ENCODE measurements at regions not wholly inside any gene's neighbourhood (a gene's known extent, or its start where the extent isn't known, plus 50 kb on each side); places are given as distances from the start of the nearest gene placed in this dataset.

GRCh38 chr15:23897091-23897490 is 210.0 kb upstream of the NDN start:
- no peaks in the 10 kb centered on the region for H3K36me3 ChIP-seq (replicated peaks in 1 of 2; ENCODE audit: insufficient read depth in 1 of 2, low read depth in 2 of 2)
- intact Hi-C loops (cut with DNase I), result no loop called here
- DNase-seq (no peak), ATAC-seq (no peak)
- H3K4me3 ChIP-seq, result no peak overlapping the region
- no peaks in the 10 kb centered on the region for H3K4me1 ChIP-seq
- no peak overlapping the region for H3K27ac ChIP-seq
- WGBS, 2 donors, result 41 to 54% methylated on average over 6 of the region's 6 CpGs
- TF ChIP-seq CTCF (IDR thresholded peaks at IDR 0.05) (no peak), POLR2A (IDR thresholded peaks at IDR 0.05) (no peak)
- no peaks in the 10 kb centered on the region for H3K9me3 ChIP-seq
- no peaks in the 10 kb centered on the region for H3K27me3 ChIP-seq

GRCh38 chr15:23897531-23897930 is 210.4 kb upstream of the NDN start:
- H3K4me1 ChIP-seq, result no peaks in the 10 kb centered on the region
- TF ChIP-seq POLR2A (IDR thresholded peaks at IDR 0.05), result no peak
- TF ChIP-seq CTCF (IDR thresholded peaks at IDR 0.05), result no peak
- no peak for ATAC-seq
- intact Hi-C loops (cut with DNase I), result no loop called here
- peak; percentile 5 to 33 (median 19) for DNase-seq
- H3K36me3 ChIP-seq (replicated peaks in 1 of 2; ENCODE audit: insufficient read depth in 1 of 2, low read depth in 2 of 2), result no peaks in the 10 kb centered on the region
- no peaks in the 10 kb centered on the region for H3K9me3 ChIP-seq
- H3K27ac ChIP-seq, result no peak overlapping the region
- H3K4me3 ChIP-seq, result no peak overlapping the region
- H3K27me3 ChIP-seq, result no peaks in the 10 kb centered on the region
- 28 to 46% methylated on average over 9 to 23 of the region's 24 CpGs for WGBS, 2 donors

- H3K4me1 ChIP-seq, result no peaks in the 10 kb centered on the region
- TF ChIP-seq POLR2A (IDR thresholded peaks at IDR 0.05), result no peak
- TF ChIP-seq CTCF (IDR thresholded peaks at IDR 0.05), result no peak
- no peaks in the 10 kb centered on the region for H3K36me3 ChIP-seq (replicated peaks in 1 of 2; ENCODE audit: insufficient read depth in 1 of 2, low read depth in 2 of 2)
- no peak overlapping the region for H3K27ac ChIP-seq
- intact Hi-C loops (cut with DNase I), result no loop called here
- DNase-seq (no peak), ATAC-seq (no peak)
- no peak overlapping the region for H3K4me3 ChIP-seq
- no peaks in the 10 kb centered on the region for H3K9me3 ChIP-seq
- no peaks in the 10 kb centered on the region for H3K27me3 ChIP-seq
- 14 to 40% methylated on average over 2 of the region's 2 CpGs for WGBS, 2 donors
These were observed 222.9 kb upstream of the NDN start for GRCh38 chr15:23910030-23910429.

DNA sequence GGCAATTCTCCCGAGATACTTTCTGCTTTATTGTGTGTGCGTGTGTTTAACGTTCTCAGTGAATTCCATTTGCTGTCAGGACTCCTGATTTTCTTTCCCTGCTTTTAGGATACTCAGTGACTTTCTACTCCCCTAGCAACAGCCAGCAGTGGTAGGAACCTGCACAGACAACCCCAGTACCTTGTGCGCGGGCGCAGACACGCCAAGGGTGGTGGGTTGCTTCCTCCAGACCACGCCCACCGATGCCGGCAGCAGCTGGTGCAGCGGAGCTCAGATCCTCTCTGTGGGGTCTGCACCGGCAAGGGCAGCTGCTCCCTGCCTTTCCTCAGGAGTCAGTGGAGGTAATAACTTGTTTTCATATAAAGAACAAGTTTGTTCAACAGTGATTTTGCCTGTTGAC is 225.1 kb upstream of the NDN start:
- no peaks in the 10 kb centered on the region for H3K27me3 ChIP-seq
- TF ChIP-seq POLR2A (IDR thresholded peaks at IDR 0.05) (no peak), CTCF (IDR thresholded peaks at IDR 0.05) (no peak)
- no peaks in the 10 kb centered on the region for H3K4me1 ChIP-seq
- no peaks in the 10 kb centered on the region for H3K9me3 ChIP-seq
- no peaks in the 10 kb centered on the region for H3K36me3 ChIP-seq (replicated peaks in 1 of 2; ENCODE audit: insufficient read depth in 1 of 2, low read depth in 2 of 2)
- WGBS, 2 donors, result 20 to 39% methylated on average over 12 of the region's 12 CpGs
- no peak overlapping the region for H3K4me3 ChIP-seq
- intact Hi-C loops (cut with DNase I), result no loop called here
- ATAC-seq, result peak; percentile 24
- no peak overlapping the region for H3K27ac ChIP-seq
- DNase-seq, result peak; percentile 14 to 57 (median 22)

DNA sequence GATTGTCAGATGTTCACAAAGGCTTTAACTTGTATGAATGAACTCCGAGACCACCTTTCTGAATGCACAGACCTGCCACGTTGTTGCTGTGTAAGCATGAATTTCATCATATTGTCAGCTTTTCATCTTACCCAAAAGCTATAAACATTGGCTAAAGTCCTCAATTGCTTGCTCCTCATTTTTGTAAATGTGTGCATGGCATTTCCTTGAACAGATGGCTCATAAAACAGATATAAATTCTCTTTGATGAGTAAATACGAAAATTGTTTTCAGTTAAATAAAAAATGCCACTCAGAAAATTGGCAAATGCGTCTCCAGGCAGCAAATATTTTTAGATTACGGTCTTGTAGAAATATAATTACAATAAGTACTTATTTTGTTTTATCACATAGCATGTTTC is 226.0 kb upstream of the NDN start:
- Histone ChIP-seq H3K27me3 (no peaks in the 10 kb centered on the region), H3K4me3 (no peak overlapping the region), H3K27ac (no peak overlapping the region), H3K4me1 (no peaks in the 10 kb centered on the region), H3K9me3 (no peaks in the 10 kb centered on the region), H3K36me3 (replicated peaks in 1 of 2; ENCODE audit: insufficient read depth in 1 of 2, low read depth in 2 of 2) (no peaks in the 10 kb centered on the region)
- DNase-seq (no peak), ATAC-seq (no peak)
- intact Hi-C loops (cut with DNase I), result no loop called here
- WGBS, 2 donors, result 57 to 68% methylated on average over 5 of the region's 5 CpGs
- TF ChIP-seq POLR2A (IDR thresholded peaks at IDR 0.05) (no peak), CTCF (IDR thresholded peaks at IDR 0.05) (no peak)

All from body of pancreas (tissue), 4 donors.